ENCODE measurements at regions not wholly inside any gene's neighbourhood (a gene's known extent, or its start where the extent isn't known, plus 50 kb on each side); places are given as distances from the start of the nearest gene placed in this dataset.

DNA sequence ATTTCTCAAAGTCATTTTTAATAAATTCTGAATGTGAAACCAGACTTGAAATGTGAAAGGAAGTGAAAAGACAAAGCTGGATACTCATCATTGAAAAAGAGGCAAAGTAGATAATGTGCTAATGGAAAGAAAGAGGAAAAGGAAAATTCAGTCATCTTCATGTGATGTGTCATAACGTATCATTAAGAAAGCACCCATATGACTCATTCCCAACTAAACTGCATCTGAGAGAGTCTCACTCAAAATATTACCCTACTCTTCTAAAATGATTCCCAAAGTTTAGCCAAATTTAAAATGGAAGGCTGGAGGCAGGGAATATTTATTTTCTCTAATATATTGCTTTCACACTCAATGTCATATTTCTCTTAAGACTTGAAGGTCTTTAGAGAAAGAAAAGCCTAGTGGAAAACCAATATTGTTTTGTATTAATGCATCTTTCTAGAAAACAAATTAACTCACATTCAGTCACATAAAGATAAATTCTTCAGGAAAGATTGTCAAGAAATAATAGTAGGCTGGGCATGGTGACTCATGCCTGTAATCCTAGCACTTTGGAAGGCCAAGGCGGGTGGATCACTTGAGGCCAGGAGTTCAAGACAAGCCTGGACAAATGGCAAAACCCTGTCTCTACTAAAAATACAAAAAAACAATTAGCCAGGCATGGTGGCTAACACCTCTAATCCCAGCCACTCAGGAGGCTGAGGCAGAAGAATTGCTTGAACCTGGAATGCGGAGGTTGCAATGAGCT, 129.9 kb downstream of the SLC30A10 start:
- no peak for DNase-seq

DNA sequence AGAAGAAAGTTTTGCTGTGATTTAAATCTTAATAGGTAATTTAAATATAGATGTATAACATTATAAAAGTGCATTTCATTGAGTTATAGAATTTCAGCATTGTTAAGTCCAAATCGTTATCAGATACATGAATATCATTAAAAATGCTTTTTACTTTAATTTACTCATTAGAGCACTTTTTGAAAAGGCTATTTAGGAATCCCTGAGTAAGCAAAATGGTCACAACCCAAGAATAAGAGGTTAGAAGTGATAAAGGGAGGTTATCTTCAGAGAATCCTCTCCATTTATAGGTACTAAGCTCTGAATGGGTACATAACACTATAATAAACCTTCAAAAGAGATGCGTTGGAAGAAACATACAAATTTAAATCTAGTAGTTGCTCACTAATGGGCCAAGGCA, 130.7 kb downstream of the SLC30A10 start:
- DNase-seq, result no peak

DNA sequence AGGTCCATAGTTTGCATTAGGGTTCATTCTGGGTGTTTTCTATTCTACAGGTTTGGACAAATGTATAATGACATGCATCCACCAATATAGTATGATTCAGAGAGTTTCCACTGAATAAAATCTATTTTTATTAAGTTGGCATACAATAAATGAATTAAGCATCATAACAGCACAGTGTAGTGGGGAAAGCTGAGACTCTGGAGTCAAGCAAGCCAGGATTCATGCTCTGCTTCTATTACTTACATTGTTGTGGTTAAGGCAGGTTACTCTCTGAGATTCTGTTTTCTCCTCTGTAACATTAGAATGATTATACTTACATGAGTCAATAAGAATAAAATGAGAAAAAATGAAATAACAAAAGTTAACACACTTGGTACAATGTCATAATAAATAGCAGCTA, 131.3 kb downstream of the SLC30A10 start:
- DNase-seq, result no peak

DNA sequence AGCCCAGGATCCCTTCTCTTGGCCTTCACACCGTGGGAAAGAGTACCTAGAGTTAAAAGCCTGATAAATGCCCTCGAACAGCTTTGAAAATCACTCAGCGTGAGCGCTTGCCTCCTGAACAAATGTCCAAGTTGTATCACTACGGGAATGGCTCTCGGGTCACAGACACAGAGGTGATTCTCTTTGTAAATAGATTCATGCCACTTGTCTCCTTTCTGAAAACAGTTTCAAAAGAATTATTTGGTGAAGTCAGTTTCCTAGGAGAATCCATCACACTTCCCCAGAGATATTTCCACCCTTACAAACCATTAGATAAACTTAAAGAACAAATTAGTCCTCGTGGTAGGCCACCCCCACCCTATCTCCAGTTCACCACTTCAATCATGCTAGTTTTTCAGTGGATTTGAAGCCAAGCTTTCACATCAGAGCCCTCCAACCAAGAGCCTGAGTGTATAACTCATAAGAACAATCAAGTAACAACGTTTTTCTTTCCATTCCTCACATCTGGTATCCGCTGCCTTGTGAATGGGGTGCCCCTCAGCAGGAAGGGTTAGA, 132.9 kb downstream of the SLC30A10 start:
- no peak for DNase-seq

DNA sequence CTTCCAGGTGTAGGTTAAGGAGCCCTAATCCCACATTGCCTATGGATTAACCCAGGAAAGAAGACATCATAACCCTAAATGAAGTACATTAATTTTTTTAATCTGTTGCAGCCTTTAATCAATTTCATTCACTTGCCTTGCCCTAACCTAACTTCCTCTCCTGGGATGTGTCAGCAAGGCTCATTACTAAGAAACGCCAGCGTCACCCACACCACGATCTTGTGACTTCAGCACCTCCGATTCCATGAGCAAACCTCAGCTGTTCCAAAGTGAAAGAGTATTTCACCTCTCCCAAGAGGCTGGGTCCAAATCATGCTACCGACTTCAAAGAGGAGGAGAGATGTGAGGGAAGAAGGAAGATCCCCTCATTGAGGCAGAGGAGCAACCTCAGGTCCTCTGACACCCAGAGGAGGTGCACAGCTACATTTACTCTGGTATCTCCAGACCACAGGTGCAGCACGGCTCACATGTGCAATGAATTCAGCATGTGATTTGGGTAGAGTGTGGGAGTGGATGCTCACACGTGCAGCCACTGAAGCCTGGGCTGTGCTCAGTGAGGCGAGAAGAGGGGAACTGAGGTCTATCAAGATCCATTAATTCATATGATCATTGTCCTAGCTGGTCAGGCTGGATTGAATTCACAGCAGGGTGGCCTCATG, 134.1 kb downstream of the SLC30A10 start:
- DNase-seq, result no peak

DNA sequence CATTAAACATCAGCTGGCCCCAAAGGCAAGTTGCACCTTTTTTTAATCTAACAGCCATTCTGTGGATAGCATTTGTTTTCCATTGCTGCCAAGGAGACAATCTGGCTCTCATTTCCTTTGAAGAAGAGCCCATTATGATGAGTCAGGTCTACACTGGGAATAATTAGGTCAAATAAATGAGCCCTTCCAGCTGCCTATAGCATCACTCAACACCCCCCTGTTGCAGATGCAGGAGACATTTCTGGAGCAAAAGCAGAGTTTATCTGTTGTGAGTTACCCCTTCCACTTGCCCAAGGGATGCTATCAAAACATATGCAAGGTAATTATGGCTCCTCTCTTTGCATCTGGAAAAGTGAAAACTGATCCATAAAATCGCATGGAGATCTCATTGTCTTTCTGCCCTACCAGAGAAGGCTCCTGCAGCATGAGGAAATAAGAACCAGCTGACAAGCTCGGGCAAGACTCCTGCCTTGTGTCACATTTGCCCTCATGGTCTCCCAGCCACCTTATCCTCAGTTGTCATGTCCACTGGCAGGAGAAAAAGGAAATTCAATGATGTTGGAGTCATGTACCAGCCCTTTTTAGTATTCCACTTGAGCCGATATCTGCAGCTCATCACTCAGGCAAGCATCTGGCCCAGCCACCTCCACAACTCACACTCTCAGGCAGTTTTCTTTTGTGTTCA, 135.9 kb downstream of the SLC30A10 start:
- no peak for DNase-seq

DNA sequence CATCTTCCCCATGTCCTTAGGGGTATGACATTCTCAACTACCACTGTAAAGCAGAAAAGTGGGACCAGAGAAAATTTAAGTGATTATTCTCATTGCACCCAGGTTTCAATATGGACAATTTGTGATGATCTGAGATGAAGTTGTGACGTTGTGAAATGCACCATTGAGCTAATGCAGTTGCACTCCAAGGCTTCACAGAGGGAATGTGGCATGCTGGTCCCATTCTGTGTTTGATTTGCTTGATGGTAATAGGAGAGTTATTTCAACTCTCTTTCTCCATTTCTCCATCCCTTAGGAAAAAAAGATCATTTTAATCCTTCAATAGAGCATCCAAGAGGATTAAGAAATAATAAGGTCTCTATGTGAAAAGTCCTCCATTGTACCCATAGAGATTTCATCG, 136.6 kb downstream of the SLC30A10 start:
- DNase-seq, result no peak

DNA sequence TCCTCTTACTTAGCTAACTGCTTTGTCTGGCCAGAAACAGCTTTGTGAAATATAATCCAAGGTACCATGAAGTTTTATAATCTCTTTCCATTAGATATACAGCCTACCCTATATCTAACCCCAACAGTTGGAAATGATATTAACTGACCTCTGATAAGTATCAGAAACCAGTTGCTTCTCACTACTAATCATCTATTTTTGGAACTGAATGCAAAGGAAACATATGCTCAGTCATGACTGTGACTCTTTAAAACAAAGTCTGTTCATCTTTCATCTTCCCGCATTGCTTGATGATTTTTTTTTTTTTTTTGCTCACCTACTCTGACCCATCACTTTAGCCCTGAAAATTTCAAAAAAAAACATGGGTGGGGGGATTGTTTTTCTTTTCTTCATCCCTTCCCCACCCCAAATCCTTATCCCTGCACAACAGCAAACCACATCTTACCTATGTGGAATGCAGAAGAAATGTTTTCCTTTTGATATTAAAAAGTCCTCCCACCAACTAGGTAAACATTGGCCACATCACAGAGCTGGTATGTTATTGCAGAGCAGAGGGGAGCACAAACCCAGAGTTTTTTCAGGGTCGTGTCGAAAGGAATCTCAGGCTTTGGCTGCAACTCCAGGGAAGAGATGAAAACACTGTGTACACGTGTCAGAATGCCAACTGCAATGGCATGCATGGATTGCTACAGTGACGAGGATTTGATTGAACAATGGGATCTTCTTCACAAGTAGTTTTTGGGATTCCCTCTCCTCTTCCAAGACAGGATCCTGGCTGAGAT, 137.3 kb downstream of the SLC30A10 start:
- DNase-seq, result no peak

DNA sequence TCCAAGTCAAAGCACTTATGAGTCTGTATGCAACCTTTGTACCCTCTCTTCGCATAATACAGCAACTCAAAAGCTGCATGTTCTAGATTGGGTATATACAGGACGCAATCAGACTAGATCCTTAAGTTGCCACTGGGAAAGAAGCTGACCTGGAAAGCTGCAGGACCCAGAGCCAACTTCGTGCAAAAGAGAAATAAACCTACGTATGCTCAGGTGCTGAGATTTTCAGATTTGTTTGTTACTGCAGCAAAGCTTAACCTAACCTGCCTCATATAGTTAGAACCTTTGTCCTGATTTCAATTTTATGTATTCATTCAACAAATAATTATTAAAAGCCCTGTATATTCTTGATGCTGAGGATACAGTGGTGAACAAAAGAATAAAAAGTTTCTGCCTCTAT, 139.7 kb downstream of the SLC30A10 start:
- no peak for DNase-seq

DNA sequence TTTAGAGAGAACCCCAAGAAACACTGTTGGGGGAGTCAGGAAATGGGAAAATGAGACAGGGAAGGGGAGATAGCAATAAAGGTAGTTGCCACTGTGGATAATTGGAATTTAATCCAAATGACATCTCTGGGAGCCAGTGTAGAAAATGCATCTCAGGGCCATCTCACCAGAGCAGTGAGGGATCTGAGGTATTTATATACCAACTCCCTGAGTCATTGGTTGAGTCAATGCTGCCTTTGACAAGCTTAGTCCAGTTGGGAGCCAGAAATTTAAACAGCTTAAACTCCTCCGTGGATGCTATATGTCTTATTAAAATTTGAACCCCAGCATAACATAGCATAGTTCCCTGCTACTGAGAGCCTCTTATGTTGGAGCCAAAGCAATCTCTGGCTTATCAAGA, 140.3 kb downstream of the SLC30A10 start:
- no peak for DNase-seq

DNA sequence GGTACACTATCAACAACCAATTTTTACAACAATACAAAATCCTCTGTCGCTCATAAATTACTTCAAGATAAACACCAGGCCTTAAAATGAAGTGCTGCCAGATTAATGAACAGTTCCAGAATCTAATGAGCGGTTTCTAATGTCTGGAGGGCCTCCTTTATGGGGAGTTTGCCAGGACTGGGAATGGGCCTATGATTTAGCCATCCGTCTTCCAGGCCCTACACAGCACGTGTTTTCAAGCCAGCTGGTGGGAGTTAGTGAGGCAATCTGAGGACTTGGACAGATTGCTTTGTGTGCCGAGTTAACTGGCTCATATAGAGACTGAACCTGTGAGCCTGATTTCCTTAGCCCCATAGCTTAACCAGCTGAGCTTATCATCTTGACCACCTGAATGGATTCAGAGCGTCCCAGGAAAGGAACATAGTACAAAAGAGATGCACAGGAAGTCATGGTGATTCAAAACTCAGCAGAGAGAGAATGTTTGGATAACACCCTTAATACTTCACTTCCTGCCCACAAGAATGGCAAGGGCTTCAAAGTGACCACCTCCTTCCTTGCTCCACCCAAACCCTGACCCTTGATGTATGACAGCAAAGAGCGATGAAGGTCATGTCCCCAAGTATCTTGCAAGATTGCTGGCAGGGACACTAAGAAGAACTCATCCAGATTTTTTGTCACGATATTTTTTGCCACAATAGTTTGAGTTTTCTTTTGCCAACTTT, 143.5 kb downstream of the SLC30A10 start:
- DNase-seq, result no peak

DNA sequence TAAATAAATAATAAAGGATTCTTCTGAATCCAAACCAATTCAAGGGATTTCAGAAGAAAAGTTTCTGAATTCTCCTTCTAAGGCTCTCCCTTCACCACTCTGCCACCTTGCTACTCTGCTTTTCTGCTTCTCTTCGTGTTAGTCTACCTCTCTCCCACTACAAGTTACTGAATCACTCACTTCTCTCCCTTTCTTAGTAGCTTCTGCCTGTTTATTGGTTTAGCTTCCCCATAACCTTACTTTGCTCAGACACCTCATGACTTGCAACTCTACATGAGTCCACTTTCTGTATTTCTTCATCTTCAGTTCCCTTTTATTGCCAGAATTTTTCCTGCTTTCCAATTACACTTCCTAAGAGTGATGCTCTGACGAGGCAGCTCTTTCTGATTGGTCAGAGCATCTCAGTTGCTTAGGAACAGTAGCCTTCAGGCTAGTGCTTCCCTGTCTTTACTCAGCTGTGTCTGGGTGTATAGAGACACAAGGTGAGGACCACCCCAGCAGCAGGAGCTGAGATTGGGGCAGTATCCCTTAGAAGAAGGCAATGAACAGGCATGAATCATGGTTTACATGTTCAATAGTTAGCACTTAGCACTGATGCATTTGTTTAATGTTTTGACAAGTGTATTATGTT, 144.6 kb downstream of the SLC30A10 start:
- DNase-seq, result no peak

DNA sequence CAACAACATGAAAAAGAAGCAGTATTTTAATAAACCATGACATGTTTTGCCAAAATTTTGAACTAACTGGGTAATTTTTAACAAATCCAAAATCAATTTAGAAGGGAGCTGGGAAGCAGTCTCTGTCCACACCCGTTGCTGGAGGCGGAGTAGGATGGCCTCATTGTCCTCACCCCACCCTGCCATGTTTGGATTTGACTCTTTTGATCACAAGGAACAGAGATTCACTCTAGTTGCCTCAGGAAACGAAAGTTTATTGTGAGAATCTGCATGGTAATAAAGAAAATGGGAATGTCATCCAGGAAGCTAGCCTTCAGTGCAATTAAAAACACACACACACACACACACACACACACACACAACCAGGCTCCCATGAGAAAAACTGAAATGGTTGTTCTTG, 145.4 kb downstream of the SLC30A10 start:
- no peak for DNase-seq

DNA sequence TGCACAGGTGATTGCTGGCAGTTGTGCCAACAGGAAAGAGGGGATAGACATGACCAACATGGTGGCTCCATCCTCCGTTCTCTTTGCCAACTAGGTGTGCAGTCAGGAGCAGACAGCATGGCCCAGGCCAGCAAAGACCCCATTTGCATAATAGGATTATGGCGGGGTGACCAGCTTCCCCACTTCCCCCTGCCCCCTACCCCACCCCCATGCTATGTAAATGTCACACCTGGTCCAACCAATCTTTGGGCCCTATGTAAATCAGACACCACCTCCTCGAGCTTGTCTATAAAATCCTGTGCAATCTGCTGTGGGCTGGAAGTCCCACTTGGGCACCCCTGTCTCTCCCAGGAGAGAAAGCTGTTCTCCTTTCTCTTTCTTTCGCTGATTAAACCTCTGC, 146.0 kb downstream of the SLC30A10 start:
- no peak for DNase-seq

DNA sequence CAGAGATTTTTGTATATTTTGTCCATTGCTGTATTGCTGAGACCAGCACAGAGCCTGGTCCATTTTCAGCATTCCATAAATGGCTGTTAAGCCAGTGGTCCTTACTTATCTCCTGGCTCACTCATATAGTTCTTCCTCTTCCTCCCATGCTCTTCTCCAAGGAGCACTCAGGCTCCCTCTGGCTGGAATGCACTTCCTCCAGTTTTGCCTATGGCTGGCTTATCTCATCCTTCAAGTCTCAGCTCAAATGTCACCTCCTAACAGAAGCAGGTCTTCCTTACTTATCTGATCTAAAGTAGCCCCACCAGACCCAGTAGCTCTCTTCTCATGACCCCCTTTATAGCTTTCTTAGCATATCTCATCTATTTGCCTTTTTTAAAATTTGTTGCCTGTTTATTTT, 146.9 kb downstream of the SLC30A10 start:
- no peak for DNase-seq

DNA sequence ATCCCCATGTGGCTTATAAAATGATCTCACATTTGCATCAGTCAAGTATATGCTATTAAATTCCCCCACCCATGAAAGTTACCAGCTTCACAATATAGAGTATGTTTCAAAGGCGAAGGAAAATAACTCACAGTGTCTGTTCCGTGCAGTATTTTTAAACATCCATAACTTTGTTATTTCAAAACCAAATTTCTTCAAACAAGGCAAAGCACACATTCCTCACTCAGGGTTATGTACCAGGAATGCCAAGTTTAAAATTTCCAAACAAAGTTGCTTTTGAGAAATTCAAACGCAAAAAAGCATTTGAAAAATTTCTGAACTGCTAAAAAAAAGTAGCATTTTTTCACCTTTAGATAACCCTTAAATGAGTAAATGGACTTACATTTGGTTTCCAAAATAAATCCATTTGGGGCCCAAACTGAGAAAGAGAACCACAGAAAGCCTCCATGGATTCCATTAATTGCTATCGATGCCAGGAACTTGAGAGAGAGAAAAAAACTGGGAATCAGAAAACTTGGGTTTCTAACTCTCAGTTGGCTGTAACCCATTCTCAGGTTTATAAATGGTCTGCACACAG, 149.5 kb downstream of the SLC30A10 start:
- no peak for DNase-seq

DNA sequence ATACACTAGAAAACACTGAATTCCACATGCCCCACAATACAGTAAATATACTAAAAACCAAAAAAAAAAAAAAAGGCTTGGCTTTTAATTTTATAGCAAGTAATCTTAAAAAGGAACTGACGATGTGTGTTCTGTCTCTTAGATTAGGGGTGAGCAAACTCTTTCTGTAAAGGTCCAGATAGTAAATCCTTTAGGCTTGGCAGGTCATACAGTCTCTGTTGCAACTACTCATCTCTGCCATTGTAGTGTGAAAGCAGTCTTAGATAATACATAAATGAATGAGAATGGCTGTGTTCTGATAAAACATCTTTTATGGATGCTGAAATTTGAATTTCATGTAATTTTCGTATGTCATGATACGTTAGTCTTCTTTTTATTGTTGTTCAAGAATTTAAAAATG, 150.2 kb downstream of the SLC30A10 start:
- no peak for DNase-seq

DNA sequence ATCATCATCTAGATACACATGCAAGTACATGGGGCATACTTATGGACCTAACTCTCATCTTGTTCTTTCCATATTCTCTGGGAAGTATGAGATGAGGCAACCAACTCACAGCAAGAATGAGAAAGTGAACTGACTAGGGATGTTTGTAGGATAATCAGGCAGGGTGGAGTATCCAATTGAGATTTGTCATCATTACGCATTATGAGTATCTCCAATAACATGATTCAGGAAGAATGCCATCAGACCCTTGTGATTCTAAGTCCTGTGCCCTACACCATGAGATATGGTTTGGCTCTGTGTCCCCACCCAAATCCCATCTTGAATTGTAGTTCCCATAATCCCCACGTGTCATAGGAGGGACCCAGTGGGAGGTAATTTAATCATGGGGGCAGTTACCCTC, 154.0 kb downstream of the SLC30A10 start:
- DNase-seq, result no peak

DNA sequence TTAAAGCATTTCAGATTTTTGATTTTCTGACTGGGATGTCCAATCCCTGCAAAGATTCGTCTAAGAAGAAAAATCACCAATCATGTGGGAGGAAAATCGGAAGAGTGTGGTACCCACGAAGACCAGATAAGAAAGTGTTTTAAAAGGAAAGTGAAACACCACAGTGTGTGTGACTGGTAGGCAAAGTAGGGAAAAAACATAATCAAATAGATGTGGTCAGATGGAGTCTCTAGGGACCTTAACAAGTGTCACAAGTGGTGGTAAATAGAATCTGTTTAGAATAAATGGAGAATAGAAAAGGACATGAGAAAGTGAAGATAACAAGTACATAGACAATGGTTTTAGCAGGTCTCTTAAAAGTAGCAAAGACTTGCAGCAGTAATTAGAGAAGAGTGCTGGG, 154.6 kb downstream of the SLC30A10 start:
- no peak for DNase-seq

DNA sequence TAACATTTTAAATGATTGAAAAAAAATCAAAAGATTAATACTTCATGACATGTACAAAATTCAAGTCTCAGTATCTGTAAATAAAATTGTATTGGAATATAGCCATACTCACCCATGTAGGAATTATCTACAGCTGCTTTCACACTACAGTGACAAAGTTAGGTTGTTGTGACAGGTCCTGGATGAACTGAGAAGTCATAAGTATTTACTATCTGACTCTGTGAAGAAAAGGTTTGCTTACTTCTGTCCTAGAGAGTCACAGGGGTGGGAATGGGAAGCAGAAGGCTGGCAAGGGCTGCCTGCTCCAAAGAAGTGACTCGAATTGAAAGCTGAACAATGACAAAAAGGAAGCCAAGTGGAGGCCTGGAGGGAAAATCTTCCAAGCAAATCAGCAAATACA, 155.2 kb downstream of the SLC30A10 start:
- DNase-seq, result no peak

DNA sequence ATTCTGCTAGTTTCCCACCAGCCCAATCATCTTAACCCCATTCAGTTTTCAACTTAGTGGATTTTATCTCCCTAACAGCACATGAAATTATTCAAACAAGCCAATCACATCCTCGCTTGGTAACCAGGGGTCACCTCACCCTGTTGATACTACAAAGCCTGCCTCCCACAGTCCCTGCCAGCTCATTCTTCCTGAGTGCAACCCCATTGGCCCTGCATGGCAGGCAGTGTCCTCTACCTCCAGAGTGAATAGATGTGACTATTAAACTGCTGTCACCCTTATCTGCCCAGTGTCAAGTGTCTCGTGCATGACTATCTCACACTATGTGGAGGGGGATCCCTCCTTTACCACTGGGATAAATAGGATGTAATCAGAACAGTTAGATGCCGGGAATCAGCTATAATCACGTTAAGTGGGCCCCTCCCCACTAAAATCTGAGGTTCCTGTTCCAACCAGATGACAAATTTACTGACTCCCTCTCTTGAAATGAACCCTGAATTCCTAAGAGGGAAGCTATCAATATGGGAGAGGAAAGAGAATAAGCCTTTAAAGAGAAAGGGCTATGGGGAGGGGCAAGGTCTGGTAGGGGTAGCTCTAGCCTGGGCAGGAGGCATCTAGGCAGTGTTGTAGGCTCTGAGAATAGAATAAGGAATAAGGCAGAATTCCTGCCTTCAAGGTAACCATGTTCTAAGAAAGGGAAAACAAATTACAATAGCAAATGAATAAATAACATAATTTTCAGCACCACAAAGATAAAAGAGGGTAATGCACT, 155.9 kb downstream of the SLC30A10 start:
- no peak for DNase-seq
